Fibroblast of lung (primary cell): ENCODE measurements at regions not wholly inside any gene's neighbourhood (a gene's known extent, or its start where the extent isn't known, plus 50 kb on each side); places are given as distances from the start of the nearest gene placed in this dataset.

Experiments
- DNase-seq, 2 donors: peaks; one replicate each; pipeline versions ENCODE4 v3.0.0 to v3.0.0-alpha.2; 2010; ENCODE audit warnings: low read depth in 2 of 2
- H2AFZ ChIP-seq: 2 replicates; pipeline ENCODE4 v1.5.1; 2012; ENCODE audit warnings: low read length, control low read depth, inconsistent platforms
- H3K27ac ChIP-seq: 2 replicates; pipeline ENCODE4 v1.5.1; 2011; ENCODE audit warnings: low read length, control low read depth; ENCODE audit not compliant: insufficient read depth
- H3K27me3 ChIP-seq: 2 replicates; pipeline ENCODE4 v1.5.1; 2011; ENCODE audit warnings: mild to moderate bottlenecking, low read length; ENCODE audit not compliant: control insufficient read depth, insufficient read depth
- H3K36me3 ChIP-seq: 2 replicates; pipeline ENCODE4 v1.5.1; 2011; ENCODE audit warnings: low read length; ENCODE audit not compliant: control insufficient read depth, insufficient read depth
- H3K4me1 ChIP-seq: 2 replicates; pipeline ENCODE4 v1.5.1; 2011; ENCODE audit warnings: low read length; ENCODE audit not compliant: control insufficient read depth, insufficient read depth; ENCODE audit errors: extremely low read depth
- H3K4me2 ChIP-seq: 2 replicates; pipeline ENCODE4 v1.5.1; 2011; ENCODE audit warnings: low read length, control low read depth; ENCODE audit not compliant: insufficient read depth; ENCODE audit errors: extremely low read depth
- H3K4me3 ChIP-seq, 4 experiments: fragments of 200-600 bp in 1 of 4; sonication (generic) in 1 of 4; replicated peaks in 1 of 4; 2 replicates each; pipeline ENCODE4 v1.5.1; 2011 to 2016; ENCODE audit warnings: low read length in 4 of 4, low read depth in 3 of 4, mild to moderate bottlenecking in 3 of 4, control low read depth in 2 of 4, inconsistent platforms in 1 of 4, mixed read lengths in 1 of 4; ENCODE audit not compliant: insufficient read depth in 1 of 4; ENCODE audit errors: control extremely low read depth in 1 of 4
- H3K79me2 ChIP-seq: 2 replicates; pipeline ENCODE4 v1.5.1; 2012; ENCODE audit warnings: mild to moderate bottlenecking, low read length, inconsistent platforms; ENCODE audit not compliant: control insufficient read depth, insufficient read depth
- H3K9ac ChIP-seq: 2 replicates; pipeline ENCODE4 v1.5.1; 2011; ENCODE audit warnings: mild to moderate bottlenecking, low read length, control low read depth; ENCODE audit not compliant: insufficient read depth
- H3K9me3 ChIP-seq: 2 replicates; pipeline ENCODE4 v1.5.1; 2012; ENCODE audit warnings: low read depth, low read length; ENCODE audit not compliant: control insufficient read depth, insufficient read depth
- H4K20me1 ChIP-seq: 2 replicates; pipeline ENCODE4 v1.5.1; 2011; ENCODE audit warnings: low read length; ENCODE audit not compliant: control insufficient read depth, insufficient read depth; ENCODE audit errors: extremely low read depth
- CTCF ChIP-seq, 2 donors: IDR thresholded peaks in 1 of 2; conservative IDR thresholded peaks in 1 of 2; 1 replicate in 1 of 2; 2 replicates in 1 of 2; pipeline ENCODE4 v1.5.1; 2011 to 2012; ENCODE audit warnings: low read length in 2 of 2, control low read depth in 1 of 2, inconsistent platforms in 1 of 2, low read depth in 1 of 2, mild to moderate bottlenecking in 1 of 2
- EZH2 ChIP-seq: IDR thresholded peaks from 2 replicates; pipeline ENCODE4 v1.5.1; 2012; ENCODE audit warnings: low read length, control low read depth, mild to moderate bottlenecking; ENCODE audit errors: missing control alignments

GRCh38 chr2:53407363-53408080, 360.1 kb upstream of the CHAC2 start:
- no peaks in the 10 kb centered on the region for H3K27me3 ChIP-seq
- H3K27ac ChIP-seq, result no peak overlapping the region
- peak in 1 of 2 donors; percentile 46 for DNase-seq
- no peaks in the 10 kb centered on the region for H3K36me3 ChIP-seq
- no peak overlapping the region for H2AFZ ChIP-seq
- TF ChIP-seq CTCF (conservative IDR thresholded peaks at IDR 0.05 in 1 of 2, IDR thresholded peaks at IDR 0.05 in 1 of 2; ENCODE audit: low read depth in 1 of 2, low read length in 2 of 2) (no peak), EZH2 (no peak)
- H3K79me2 ChIP-seq, result no peaks in the 10 kb centered on the region
- H3K9ac ChIP-seq, result no peak overlapping the region
- H4K20me1 ChIP-seq, result no peaks in the 10 kb centered on the region
- no peak overlapping the region for H3K4me2 ChIP-seq
- H3K4me1 ChIP-seq, result no peaks in the 10 kb centered on the region
- no peak overlapping the region for H3K4me3 ChIP-seq
- H3K9me3 ChIP-seq, result no peaks in the 10 kb centered on the region

GRCh38 chr2:53403792-53404413, 363.7 kb upstream of the CHAC2 start:
- H3K4me1 ChIP-seq, result no peaks in the 10 kb centered on the region
- TF ChIP-seq EZH2 (no peak), CTCF (conservative IDR thresholded peaks at IDR 0.05 in 1 of 2, IDR thresholded peaks at IDR 0.05 in 1 of 2; ENCODE audit: low read depth in 1 of 2, low read length in 2 of 2) (no peak)

GRCh38 chr2:53397085-53397484, 370.5 kb upstream of the CHAC2 start:
- Histone ChIP-seq H2AFZ (no peak overlapping the region), H3K4me3 (no peak overlapping the region), H3K4me2 (no peak overlapping the region), H3K79me2 (no peaks in the 10 kb centered on the region), H3K9me3 (no peaks in the 10 kb centered on the region), H3K36me3 (no peaks in the 10 kb centered on the region), H3K27me3 (no peaks in the 10 kb centered on the region), H4K20me1 (no peaks in the 10 kb centered on the region), H3K4me1 (no peaks in the 10 kb centered on the region), H3K27ac (no peak overlapping the region), H3K9ac (no peak overlapping the region)
- no peak for DNase-seq
- TF ChIP-seq EZH2 (no peak), CTCF (conservative IDR thresholded peaks at IDR 0.05 in 1 of 2, IDR thresholded peaks at IDR 0.05 in 1 of 2; ENCODE audit: low read depth in 1 of 2, low read length in 2 of 2) (no peak)

More at GRCh38 chr2:53403792-53404413, 363.7 kb upstream of the CHAC2 start:
- Histone ChIP-seq H3K4me2 (no peak overlapping the region), H3K36me3 (no peaks in the 10 kb centered on the region), H3K9me3 (no peaks in the 10 kb centered on the region), H3K79me2 (no peaks in the 10 kb centered on the region), H4K20me1 (no peaks in the 10 kb centered on the region), H3K27ac (no peak overlapping the region), H3K27me3 (no peaks in the 10 kb centered on the region), H2AFZ (no peak overlapping the region), H3K9ac (no peak overlapping the region), H3K4me3 (no peak overlapping the region)
- peak; percentile 59 to 85 for DNase-seq
